Tibial artery (tissue), 4 donors: ENCODE measurements at regions not wholly inside any gene's neighbourhood (a gene's known extent, or its start where the extent isn't known, plus 50 kb on each side); places are given as distances from the start of the nearest gene placed in this dataset.

ENCODE experiments used
- DNase-seq, 2 donors: peaks; one replicate each; pipeline ENCODE4 v3.0.0-alpha.2; 2019
- H3K27ac ChIP-seq, 2 donors: fragments of 200-600 bp; sonication (generic) in 1 of 2; 1 replicate in 1 of 2; 2 replicates in 1 of 2; pipeline ENCODE4 v1.5.1; 2018 to 2019; ENCODE audit warnings: mild to moderate bottlenecking in 1 of 2
- H3K27me3 ChIP-seq, 2 donors: fragments of 200-600 bp; sonication (generic) in 1 of 2; one replicate each; pipeline versions ENCODE4 v1.5.1 to v1.6.0; 2016 to 2019
- H3K36me3 ChIP-seq, 3 donors: fragments of 200-600 bp; sonication (generic) in 2 of 3; one replicate each; pipeline ENCODE4 v1.5.1; 2016 to 2019; ENCODE audit warnings: mild to moderate bottlenecking in 2 of 3
- H3K4me1 ChIP-seq, 4 donors: fragments of 200-600 bp; sonication (generic) in 2 of 4; 1 replicate in 3 of 4; 2 replicates in 1 of 4; pipeline ENCODE4 v1.5.1; 2016 to 2019
- H3K4me3 ChIP-seq, 2 donors: fragments of 200-600 bp; sonication (generic) in 1 of 2; 1 replicate in 1 of 2; 2 replicates in 1 of 2; pipeline ENCODE4 v1.5.1; 2018 to 2019; ENCODE audit warnings: mild to moderate bottlenecking in 2 of 2
- H3K9me3 ChIP-seq, 3 donors: fragments of 200-600 bp; sonication (generic) in 1 of 3; one replicate each; pipeline ENCODE4 v1.5.1; 2016 to 2019
- intact Hi-C: fragments of 100-400 bp; cut with DNase I; formaldehyde crosslinking; loops from one replicate; pipeline ENCODE4 v1.15.0; 2023; ENCODE audit warnings: low total_unique reads
- TF ChIP-seq, protein P1 (sequence below), 2 experiments: fragments of 200-600 bp in 1 of 2; fragments of 450-650 bp in 1 of 2; IDR thresholded peaks; one replicate each; pipeline ENCODE4 v1.5.1; 2017 to 2019; ENCODE audit warnings: antibody characterized with exemption in 2 of 2, mild to moderate bottlenecking in 1 of 2, moderate library complexity in 1 of 2

GRCh38 chr22:49310354-49310753, 517.3 kb downstream of the BRD1 start:
- H3K4me1 ChIP-seq: no peaks in the 10 kb centered on the region
- H3K27me3 ChIP-seq: peaks cover 0 to 27% of the 10 kb centered on the region in 2 donors
- no peak overlapping the region for H3K27ac ChIP-seq
- no peak overlapping the region for H3K4me3 ChIP-seq
- intact Hi-C loops: no loop called here
- no peaks in the 10 kb centered on the region for H3K36me3 ChIP-seq
- peak; percentile 8 to 28 for DNase-seq
- TF ChIP-seq, protein P1, sequence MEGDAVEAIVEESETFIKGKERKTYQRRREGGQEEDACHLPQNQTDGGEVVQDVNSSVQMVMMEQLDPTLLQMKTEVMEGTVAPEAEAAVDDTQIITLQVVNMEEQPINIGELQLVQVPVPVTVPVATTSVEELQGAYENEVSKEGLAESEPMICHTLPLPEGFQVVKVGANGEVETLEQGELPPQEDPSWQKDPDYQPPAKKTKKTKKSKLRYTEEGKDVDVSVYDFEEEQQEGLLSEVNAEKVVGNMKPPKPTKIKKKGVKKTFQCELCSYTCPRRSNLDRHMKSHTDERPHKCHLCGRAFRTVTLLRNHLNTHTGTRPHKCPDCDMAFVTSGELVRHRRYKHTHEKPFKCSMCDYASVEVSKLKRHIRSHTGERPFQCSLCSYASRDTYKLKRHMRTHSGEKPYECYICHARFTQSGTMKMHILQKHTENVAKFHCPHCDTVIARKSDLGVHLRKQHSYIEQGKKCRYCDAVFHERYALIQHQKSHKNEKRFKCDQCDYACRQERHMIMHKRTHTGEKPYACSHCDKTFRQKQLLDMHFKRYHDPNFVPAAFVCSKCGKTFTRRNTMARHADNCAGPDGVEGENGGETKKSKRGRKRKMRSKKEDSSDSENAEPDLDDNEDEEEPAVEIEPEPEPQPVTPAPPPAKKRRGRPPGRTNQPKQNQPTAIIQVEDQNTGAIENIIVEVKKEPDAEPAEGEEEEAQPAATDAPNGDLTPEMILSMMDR (IDR thresholded peaks at IDR 0.05): no peak
- no peaks in the 10 kb centered on the region for H3K9me3 ChIP-seq

DNA sequence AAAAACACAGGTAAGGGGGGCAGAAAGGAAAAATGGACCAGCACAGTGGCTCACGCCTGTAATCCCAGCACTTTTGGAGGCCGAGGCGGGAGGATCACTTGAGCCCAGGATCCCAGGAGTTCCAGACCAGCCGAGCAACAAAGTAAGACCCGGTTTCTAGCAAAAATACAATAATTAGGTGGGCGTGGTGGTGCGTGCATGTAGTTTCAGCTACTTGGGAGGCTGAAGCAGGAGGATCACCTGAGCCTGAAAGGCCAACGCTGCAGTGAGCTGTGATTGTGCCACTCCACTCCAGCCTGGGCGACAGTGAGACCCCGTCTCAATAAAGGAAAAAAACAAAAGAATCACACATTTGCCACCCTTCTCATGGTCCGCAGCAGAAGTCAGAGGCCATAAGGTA, 519.4 kb downstream of the BRD1 start:
- peaks cover 0 to 43% of the 10 kb centered on the region in 2 donors for H3K27me3 ChIP-seq
- TF ChIP-seq, protein P1 (IDR thresholded peaks at IDR 0.05): no peak
- DNase-seq: peak in 1 of 2 donors; percentile 15
- H3K4me1 ChIP-seq: peaks cover 0 to 7% (median 4%) of the 10 kb centered on the region in 4 donors
- intact Hi-C loops: loop anchor here (10.0 kb wide), 2 partner anchors 57 to 1053 kb away; no protein-coding TSS in a partner anchor
- no peaks in the 10 kb centered on the region for H3K9me3 ChIP-seq
- no peak overlapping the region for H3K4me3 ChIP-seq
- H3K36me3 ChIP-seq: no peaks in the 10 kb centered on the region
- H3K27ac ChIP-seq: no peak overlapping the region

- DNase-seq: peak; percentile 9 to 51
- intact Hi-C loops: loop anchor here (10.0 kb wide), 2 partner anchors 57 to 1053 kb away; no protein-coding TSS in a partner anchor
These were observed 519.8 kb downstream of the BRD1 start for GRCh38 chr22:49307870-49308269.

DNA sequence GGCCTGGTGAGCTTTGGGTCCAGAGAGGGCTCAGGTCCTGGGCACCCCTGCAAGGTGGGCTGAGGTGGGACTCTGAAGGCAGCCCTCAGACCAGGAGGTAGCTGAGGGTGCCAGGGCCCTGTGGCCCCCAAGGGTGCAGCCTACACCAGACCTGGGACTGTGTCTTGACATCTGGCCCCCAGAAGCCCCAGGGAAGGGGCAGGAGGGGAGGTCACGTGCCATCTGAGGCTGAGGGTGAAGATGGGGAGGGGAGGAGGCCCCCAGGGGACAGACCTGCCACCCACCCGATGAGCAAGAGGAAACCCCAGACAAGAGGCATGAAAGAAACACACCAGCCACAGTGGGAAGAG, 520.2 kb downstream of the BRD1 start:
- peaks cover 0 to 43% of the 10 kb centered on the region in 2 donors for H3K27me3 ChIP-seq
- no peak overlapping the region for H3K27ac ChIP-seq
- H3K4me3 ChIP-seq: no peak overlapping the region
- peak; percentile 13 to 24 for DNase-seq
- intact Hi-C loops: loop anchor here (10.0 kb wide), 2 partner anchors 57 to 1053 kb away; no protein-coding TSS in a partner anchor
- no peaks in the 10 kb centered on the region for H3K36me3 ChIP-seq
- H3K9me3 ChIP-seq: no peaks in the 10 kb centered on the region
- TF ChIP-seq, protein P1 (IDR thresholded peaks at IDR 0.05): no peak
- H3K4me1 ChIP-seq: peaks cover 0 to 7% (median 4%) of the 10 kb centered on the region in 4 donors

More at GRCh38 chr22:49307870-49308269, 519.8 kb downstream of the BRD1 start:
- H3K4me3 ChIP-seq: no peak overlapping the region
- no peak overlapping the region for H3K27ac ChIP-seq
- H3K27me3 ChIP-seq: peaks cover 0 to 43% of the 10 kb centered on the region in 2 donors
- H3K9me3 ChIP-seq: no peaks in the 10 kb centered on the region
- H3K4me1 ChIP-seq: peaks cover 0 to 7% (median 4%) of the 10 kb centered on the region in 4 donors
- TF ChIP-seq, protein P1 (IDR thresholded peaks at IDR 0.05): no peak
- H3K36me3 ChIP-seq: no peaks in the 10 kb centered on the region

GRCh38 chr22:49306632-49307480, 520.8 kb downstream of the BRD1 start:
- DNase-seq: peak; percentile 5 to 53
- Histone ChIP-seq H3K36me3 (no peaks in the 10 kb centered on the region), H3K27me3 (peaks cover 0 to 43% of the 10 kb centered on the region in 2 donors), H3K4me1 (peaks cover 0 to 7% (median 4%) of the 10 kb centered on the region in 4 donors), H3K4me3 (no peak overlapping the region), H3K27ac (no peak overlapping the region), H3K9me3 (no peaks in the 10 kb centered on the region)
- intact Hi-C loops: loop anchor here (10.0 kb wide), 2 partner anchors 58 to 1052 kb away; no protein-coding TSS in a partner anchor
- TF ChIP-seq, protein P1 (IDR thresholded peaks at IDR 0.05): no peak
